SH-SY5Y (cell line): ENCODE measurements at regions not wholly inside any gene's neighbourhood (a gene's known extent, or its start where the extent isn't known, plus 50 kb on each side); places are given as distances from the start of the nearest gene placed in this dataset.

Experiments used
- GATA2 ChIP-seq: IDR thresholded peaks from 2 replicates; pipeline ENCODE4 v1.6.1; 2011; ENCODE audit warnings: mild to moderate bottlenecking, low read depth, low read length
- GATA3 ChIP-seq: IDR thresholded peaks from 2 replicates; pipeline ENCODE4 v1.6.1; 2011; ENCODE audit warnings: low read depth, mild to moderate bottlenecking, low read length, moderate library complexity

- no peak for TF ChIP-seq GATA2
- TF ChIP-seq GATA3: no peak
These were observed 191.7 kb downstream of the BCL11B start for GRCh38 chr14:99080306-99080705.

GRCh38 chr14:99081156-99081765, 190.7 kb downstream of the BCL11B start:
- TF ChIP-seq GATA2 (no peak), GATA3 (no peak)

- no peak for TF ChIP-seq GATA3
- TF ChIP-seq GATA2: no peak
These were observed 190.1 kb downstream of the BCL11B start for GRCh38 chr14:99081880-99082279.

- TF ChIP-seq GATA2 (no peak), GATA3 (no peak)
These were observed 178.2 kb downstream of the BCL11B start for GRCh38 chr14:99093532-99094517.

- TF ChIP-seq GATA3 (no peak), GATA2 (no peak)
These were observed 177.1 kb downstream of the BCL11B start for GRCh38 chr14:99094901-99095300.

- TF ChIP-seq GATA3 (no peak), GATA2 (no peak)
These were observed 176.6 kb downstream of the BCL11B start for GRCh38 chr14:99095369-99095768.

GRCh38 chr14:99098199-99098598, 173.8 kb downstream of the BCL11B start:
- TF ChIP-seq GATA2: no peak
- no peak for TF ChIP-seq GATA3

GRCh38 chr14:99099051-99099787, 172.8 kb downstream of the BCL11B start:
- TF ChIP-seq GATA2 (no peak), GATA3 (no peak)

GRCh38 chr14:99100497-99101270, 171.3 kb downstream of the BCL11B start:
- TF ChIP-seq GATA2 (no peak), GATA3 (no peak)

- no peak for TF ChIP-seq GATA3
- no peak for TF ChIP-seq GATA2
These were observed 170.0 kb downstream of the BCL11B start for GRCh38 chr14:99101855-99102461.

GRCh38 chr14:99116741-99117295, 155.2 kb downstream of the BCL11B start:
- TF ChIP-seq GATA2 (no peak), GATA3 (no peak)

- TF ChIP-seq GATA2 (no peak), GATA3 (no peak)
These were observed 154.3 kb downstream of the BCL11B start for GRCh38 chr14:99117671-99118045.
